ENCODE measurements at regions not wholly inside any gene's neighbourhood (a gene's known extent, or its start where the extent isn't known, plus 50 kb on each side); places are given as distances from the start of the nearest gene placed in this dataset.

DNA sequence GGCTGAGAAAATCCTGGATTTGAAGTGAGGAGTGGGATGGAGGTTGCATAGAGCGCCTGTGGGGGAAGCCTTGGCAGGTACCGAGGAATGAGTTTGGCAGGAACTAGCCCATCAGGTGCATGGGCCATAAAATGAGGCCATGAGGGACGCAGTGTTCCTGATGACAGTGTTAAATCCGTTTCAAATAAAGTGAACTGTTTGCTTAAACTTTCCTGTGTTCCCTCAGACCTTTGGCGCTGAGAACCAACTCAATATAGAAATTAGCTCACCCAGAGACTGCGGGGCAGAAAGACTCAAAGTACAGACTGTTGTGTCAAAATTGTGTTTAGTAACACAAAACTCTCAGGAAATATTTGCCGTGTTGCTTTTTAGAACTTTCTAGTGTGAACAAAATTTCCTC, 250.0 kb upstream of the NR3C2 start:
- peaks cover 22% of the 10 kb centered on the region for H3K9me3 Mint-ChIP-seq
- H3K36me3 Mint-ChIP-seq (ENCODE audit: low read depth), result no peaks in the 10 kb centered on the region
- no peak overlapping the region for H3K4me3 Mint-ChIP-seq
- TF ChIP-seq, protein P1, sequence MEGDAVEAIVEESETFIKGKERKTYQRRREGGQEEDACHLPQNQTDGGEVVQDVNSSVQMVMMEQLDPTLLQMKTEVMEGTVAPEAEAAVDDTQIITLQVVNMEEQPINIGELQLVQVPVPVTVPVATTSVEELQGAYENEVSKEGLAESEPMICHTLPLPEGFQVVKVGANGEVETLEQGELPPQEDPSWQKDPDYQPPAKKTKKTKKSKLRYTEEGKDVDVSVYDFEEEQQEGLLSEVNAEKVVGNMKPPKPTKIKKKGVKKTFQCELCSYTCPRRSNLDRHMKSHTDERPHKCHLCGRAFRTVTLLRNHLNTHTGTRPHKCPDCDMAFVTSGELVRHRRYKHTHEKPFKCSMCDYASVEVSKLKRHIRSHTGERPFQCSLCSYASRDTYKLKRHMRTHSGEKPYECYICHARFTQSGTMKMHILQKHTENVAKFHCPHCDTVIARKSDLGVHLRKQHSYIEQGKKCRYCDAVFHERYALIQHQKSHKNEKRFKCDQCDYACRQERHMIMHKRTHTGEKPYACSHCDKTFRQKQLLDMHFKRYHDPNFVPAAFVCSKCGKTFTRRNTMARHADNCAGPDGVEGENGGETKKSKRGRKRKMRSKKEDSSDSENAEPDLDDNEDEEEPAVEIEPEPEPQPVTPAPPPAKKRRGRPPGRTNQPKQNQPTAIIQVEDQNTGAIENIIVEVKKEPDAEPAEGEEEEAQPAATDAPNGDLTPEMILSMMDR (IDR thresholded peaks at IDR 0.05), result no peak
- H3K4me1 Mint-ChIP-seq (ENCODE audit: low read depth), result no peaks in the 10 kb centered on the region
- H3K27ac Mint-ChIP-seq, result no peak overlapping the region
- no peaks in the 10 kb centered on the region for H3K27me3 Mint-ChIP-seq (ENCODE audit: insufficient read depth)
- DNase-seq, result no peak

DNA sequence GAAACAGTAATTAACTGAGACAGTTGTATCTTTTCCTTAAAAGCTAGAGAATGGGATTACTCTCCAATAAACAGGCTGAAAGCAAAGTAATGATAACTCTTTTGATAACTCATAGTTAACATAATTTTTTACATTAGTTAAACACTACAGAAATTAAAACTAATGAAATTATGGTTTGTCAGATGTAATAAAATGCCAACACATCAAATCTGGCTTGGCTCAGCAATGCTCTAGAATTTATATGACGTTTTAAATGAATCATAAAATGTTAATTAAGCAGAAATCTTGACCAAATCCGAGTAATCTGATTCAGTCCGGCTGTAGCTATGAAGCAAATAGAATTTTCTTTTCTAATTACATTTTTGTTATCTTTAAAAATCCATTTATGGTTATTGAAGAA, 244.2 kb upstream of the NR3C2 start:
- Mint-ChIP-seq H3K27ac (no peak overlapping the region), H3K4me1 (ENCODE audit: low read depth) (no peaks in the 10 kb centered on the region), H3K27me3 (ENCODE audit: insufficient read depth) (no peaks in the 10 kb centered on the region), H3K36me3 (ENCODE audit: low read depth) (no peaks in the 10 kb centered on the region), H3K4me3 (no peak overlapping the region), H3K9me3 (peaks cover 28% of the 10 kb centered on the region)
- DNase-seq, result no peak
- TF ChIP-seq, protein P1 (IDR thresholded peaks at IDR 0.05), result no peak

DNA sequence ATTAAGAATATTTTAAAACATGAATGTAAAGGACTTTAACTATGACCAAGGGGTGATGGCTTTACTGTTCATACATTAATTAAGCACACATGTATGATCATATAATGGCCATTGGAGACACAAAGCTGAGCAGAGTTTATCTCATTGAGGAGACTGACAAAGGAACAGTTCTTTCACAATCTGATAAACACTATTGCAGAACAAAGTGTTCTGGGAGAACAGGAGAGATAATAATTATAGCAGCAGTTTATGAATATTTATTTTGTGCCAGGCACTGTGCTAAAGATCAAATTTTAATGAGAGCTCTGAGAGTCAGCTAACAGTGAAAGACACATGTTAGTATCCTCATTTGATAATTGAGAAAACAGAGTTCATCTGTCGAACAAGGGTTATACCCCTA, 242.4 kb upstream of the NR3C2 start:
- no peaks in the 10 kb centered on the region for H3K4me1 Mint-ChIP-seq (ENCODE audit: low read depth)
- no peak overlapping the region for H3K4me3 Mint-ChIP-seq
- H3K27me3 Mint-ChIP-seq (ENCODE audit: insufficient read depth), result no peaks in the 10 kb centered on the region

DNA sequence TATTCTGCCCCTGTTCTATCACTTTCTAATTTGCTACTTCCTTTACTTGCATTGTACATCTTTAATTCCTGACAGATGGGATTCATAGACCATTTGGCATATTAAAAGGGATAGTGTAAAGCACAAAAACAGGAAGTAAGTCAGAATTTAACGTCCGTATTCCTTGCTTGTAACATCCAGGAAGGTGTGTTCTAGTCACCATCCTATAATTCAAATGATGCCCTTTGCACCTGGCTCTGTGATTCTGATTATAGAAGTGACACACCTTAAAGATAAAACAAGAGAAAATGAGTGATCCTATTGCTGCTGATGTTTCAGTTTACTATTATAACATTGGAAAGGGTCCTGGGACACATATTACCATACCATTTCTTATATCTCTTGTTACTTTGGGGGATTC, 238.7 kb upstream of the NR3C2 start:
- TF ChIP-seq, protein P1 (IDR thresholded peaks at IDR 0.05), result no peak
- Mint-ChIP-seq H3K4me3 (no peak overlapping the region), H3K27me3 (ENCODE audit: insufficient read depth) (no peaks in the 10 kb centered on the region), H3K36me3 (ENCODE audit: low read depth) (no peaks in the 10 kb centered on the region), H3K4me1 (ENCODE audit: low read depth) (no peaks in the 10 kb centered on the region), H3K27ac (no peak overlapping the region), H3K9me3 (peaks cover 42% of the 10 kb centered on the region)
- DNase-seq, result no peak

More for the DNA sequence above, 242.4 kb upstream of the NR3C2 start:
- TF ChIP-seq, protein P1 (IDR thresholded peaks at IDR 0.05), result no peak
- Mint-ChIP-seq H3K9me3 (peaks cover 29% of the 10 kb centered on the region), H3K27ac (no peak overlapping the region), H3K36me3 (ENCODE audit: low read depth) (no peaks in the 10 kb centered on the region)
- no peak for DNase-seq

DNA sequence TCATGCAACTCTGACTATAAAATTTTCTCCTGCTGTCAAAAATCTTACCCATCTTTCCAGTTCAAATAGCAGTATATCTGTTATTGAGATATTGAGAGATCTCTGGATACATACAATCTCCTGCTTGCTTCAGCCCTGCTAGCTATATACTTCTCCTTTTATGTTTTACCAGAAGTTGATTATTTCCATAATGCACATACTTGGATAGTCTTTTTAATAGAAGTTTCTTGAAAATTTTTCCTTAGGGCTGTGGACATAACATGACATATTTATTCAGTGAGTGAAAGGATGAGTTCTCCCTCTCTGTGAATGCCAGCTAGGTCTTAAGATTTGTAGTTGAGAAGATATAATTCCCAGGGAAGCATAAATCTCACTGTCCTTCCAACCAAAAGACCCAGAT, 234.1 kb upstream of the NR3C2 start:
- Mint-ChIP-seq H3K36me3 (ENCODE audit: low read depth) (no peaks in the 10 kb centered on the region), H3K27ac (no peak overlapping the region), H3K4me3 (no peak overlapping the region), H3K27me3 (ENCODE audit: insufficient read depth) (no peaks in the 10 kb centered on the region), H3K4me1 (ENCODE audit: low read depth) (no peaks in the 10 kb centered on the region), H3K9me3 (peaks cover 43% of the 10 kb centered on the region)
- TF ChIP-seq, protein P1 (IDR thresholded peaks at IDR 0.05), result no peak
- DNase-seq, result no peak

DNA sequence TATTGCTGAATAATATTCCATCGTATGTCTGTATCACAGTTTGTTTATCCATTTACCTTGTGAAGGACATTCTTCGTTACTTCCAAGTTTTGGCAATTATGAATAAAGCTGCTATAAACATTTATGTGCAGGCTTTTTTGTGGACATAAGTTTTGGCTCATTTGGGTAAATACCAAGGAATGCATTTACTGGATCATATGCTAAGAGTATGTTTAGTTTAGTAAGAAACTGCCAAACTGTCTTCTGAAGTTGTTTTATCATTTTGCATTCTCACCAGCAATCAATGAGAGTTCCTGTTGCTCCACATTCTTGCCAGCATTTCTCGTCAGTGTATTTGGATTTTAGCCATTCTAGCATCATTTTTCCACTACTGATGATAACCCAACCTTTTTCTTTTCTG, 232.7 kb upstream of the NR3C2 start:
- peaks cover 36% of the 10 kb centered on the region for H3K9me3 Mint-ChIP-seq
- no peaks in the 10 kb centered on the region for H3K4me1 Mint-ChIP-seq (ENCODE audit: low read depth)
- no peak overlapping the region for H3K4me3 Mint-ChIP-seq
- DNase-seq, result no peak
- H3K27ac Mint-ChIP-seq, result no peak overlapping the region
- no peaks in the 10 kb centered on the region for H3K36me3 Mint-ChIP-seq (ENCODE audit: low read depth)
- no peaks in the 10 kb centered on the region for H3K27me3 Mint-ChIP-seq (ENCODE audit: insufficient read depth)
- TF ChIP-seq, protein P1 (IDR thresholded peaks at IDR 0.05), result no peak
